GM06990 (cell line): ENCODE measurements at regions not wholly inside any gene's neighbourhood (a gene's known extent, or its start where the extent isn't known, plus 50 kb on each side); places are given as distances from the start of the nearest gene placed in this dataset.

ENCODE experiments used
- DNase-seq: peaks from one replicate; pipeline ENCODE4 v3.0.0-alpha.2; 2011; ENCODE audit not compliant: insufficient read length; ENCODE audit errors: extremely low read depth
- H3K27me3 ChIP-seq: replicated peaks from 2 replicates; pipeline ENCODE4 v1.6.0; 2011; ENCODE audit warnings: low read length; ENCODE audit not compliant: control insufficient read depth, insufficient read depth
- H3K36me3 ChIP-seq: 2 replicates; pipeline ENCODE4 v1.5.1; 2011; ENCODE audit warnings: low read length; ENCODE audit not compliant: control insufficient read depth, insufficient read depth
- H3K4me3 ChIP-seq: replicated peaks from 2 replicates; pipeline ENCODE4 v1.5.1; 2011; ENCODE audit warnings: low read depth, mild to moderate bottlenecking, control low read depth, low read length
- TF ChIP-seq, protein P1 (sequence below): IDR thresholded peaks from 2 replicates; pipeline ENCODE4 v1.5.1; 2011; ENCODE audit warnings: low read length, control low read depth, mild to moderate bottlenecking, inconsistent platforms; ENCODE audit not compliant: insufficient read depth, poor library complexity, severe bottlenecking

GRCh38 chr16:17773698-17774101 is 302.9 kb upstream of the XYLT1 start:
- DNase-seq, result no peak
- no peaks in the 10 kb centered on the region for H3K36me3 ChIP-seq
- TF ChIP-seq, protein P1, sequence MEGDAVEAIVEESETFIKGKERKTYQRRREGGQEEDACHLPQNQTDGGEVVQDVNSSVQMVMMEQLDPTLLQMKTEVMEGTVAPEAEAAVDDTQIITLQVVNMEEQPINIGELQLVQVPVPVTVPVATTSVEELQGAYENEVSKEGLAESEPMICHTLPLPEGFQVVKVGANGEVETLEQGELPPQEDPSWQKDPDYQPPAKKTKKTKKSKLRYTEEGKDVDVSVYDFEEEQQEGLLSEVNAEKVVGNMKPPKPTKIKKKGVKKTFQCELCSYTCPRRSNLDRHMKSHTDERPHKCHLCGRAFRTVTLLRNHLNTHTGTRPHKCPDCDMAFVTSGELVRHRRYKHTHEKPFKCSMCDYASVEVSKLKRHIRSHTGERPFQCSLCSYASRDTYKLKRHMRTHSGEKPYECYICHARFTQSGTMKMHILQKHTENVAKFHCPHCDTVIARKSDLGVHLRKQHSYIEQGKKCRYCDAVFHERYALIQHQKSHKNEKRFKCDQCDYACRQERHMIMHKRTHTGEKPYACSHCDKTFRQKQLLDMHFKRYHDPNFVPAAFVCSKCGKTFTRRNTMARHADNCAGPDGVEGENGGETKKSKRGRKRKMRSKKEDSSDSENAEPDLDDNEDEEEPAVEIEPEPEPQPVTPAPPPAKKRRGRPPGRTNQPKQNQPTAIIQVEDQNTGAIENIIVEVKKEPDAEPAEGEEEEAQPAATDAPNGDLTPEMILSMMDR, result no peak
- H3K4me3 ChIP-seq, result no peak overlapping the region
- no peaks in the 10 kb centered on the region for H3K27me3 ChIP-seq

DNA sequence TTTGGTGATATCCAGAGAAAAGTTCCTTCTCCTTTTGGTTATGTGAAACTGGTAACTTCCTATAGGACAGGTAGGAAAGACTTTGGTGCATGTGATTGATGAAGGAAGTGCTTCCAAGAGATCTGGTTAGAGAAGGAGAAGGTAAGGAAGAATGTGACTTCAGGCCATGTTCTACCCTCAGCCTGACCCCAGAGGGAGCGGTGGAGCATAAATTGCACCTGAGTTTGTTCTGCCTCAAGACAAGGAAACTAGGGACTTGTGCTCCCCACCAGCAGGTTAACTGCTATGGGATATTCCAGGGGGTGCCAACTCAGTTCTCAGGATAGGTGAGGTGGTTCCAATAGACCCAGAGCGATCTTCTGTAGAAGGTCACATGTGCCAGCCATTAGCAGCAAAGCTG is 299.3 kb upstream of the XYLT1 start:
- no peak overlapping the region for H3K4me3 ChIP-seq
- H3K27me3 ChIP-seq, result no peaks in the 10 kb centered on the region
- TF ChIP-seq, protein P1, result no peak
- no peak for DNase-seq
- H3K36me3 ChIP-seq, result no peaks in the 10 kb centered on the region

DNA sequence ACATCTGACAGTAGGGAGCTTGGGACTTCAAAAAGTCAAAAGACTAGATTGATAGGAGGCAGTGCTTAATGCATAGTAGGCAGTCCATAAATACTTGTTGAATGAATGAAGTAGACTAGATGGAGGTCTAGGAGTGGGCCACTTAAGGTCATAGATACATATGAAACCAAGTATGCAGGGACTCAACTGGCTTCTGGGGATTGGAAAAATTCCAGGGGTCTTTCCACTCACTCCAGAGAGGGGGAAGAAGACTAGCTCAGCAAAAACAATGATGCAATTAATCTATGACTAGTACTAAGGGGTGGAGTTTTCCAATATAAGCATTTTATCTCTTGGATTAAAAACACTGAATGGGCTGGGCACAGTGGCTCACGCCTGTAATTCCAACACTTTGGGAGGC is 298.3 kb upstream of the XYLT1 start:
- Histone ChIP-seq H3K36me3 (no peaks in the 10 kb centered on the region), H3K27me3 (no peaks in the 10 kb centered on the region), H3K4me3 (no peak overlapping the region)
- TF ChIP-seq, protein P1, result no peak
- DNase-seq, result no peak

DNA sequence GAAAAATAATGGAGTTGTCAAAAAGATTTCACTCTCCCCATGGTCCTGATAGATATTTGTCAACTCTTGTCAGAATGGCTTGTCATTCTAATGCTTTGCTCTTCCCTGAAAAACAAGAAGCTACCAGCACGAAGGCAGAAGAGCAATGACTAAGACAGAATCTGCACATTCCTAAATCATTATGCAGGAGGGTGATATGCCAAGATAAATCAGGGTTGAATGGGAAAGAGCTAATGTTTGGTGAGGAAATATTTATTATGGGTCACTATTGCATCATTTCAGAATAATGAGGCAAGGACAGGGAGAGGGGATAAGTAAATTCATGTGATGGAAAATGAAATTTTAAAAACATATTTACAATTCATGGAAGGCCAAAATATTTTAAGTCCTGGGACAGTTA is 297.5 kb upstream of the XYLT1 start:
- H3K4me3 ChIP-seq, result no peak overlapping the region
- H3K27me3 ChIP-seq, result no peaks in the 10 kb centered on the region
- H3K36me3 ChIP-seq, result no peaks in the 10 kb centered on the region
- TF ChIP-seq, protein P1, result no peak
- no peak for DNase-seq

GRCh38 chr16:17766012-17766411 is 295.3 kb upstream of the XYLT1 start:
- no peak for DNase-seq
- Histone ChIP-seq H3K4me3 (no peak overlapping the region), H3K36me3 (no peaks in the 10 kb centered on the region), H3K27me3 (no peaks in the 10 kb centered on the region)
- TF ChIP-seq, protein P1, result no peak
